A549 (cell line): ENCODE measurements at regions not wholly inside any gene's neighbourhood (a gene's known extent, or its start where the extent isn't known, plus 50 kb on each side); places are given as distances from the start of the nearest gene placed in this dataset.

ENCODE experiments used
- CEBPB ChIP-seq, 2 experiments: fragments of >200 bp in 1 of 2; sonication (Bioruptor Twin) in 1 of 2; formaldehyde crosslinking in 1 of 2; IDR thresholded peaks; 2 replicates each; pipeline ENCODE4 v1.6.1; 2012 to 2016
- CHD2 ChIP-seq: fragments of 150-350 bp; IDR thresholded peaks from 2 replicates; pipeline ENCODE4 v1.6.1; 2014; ENCODE audit warnings: low read length; ENCODE audit not compliant: partially characterized antibody
- CTCF ChIP-seq: fragments of >200 bp; sonication (Bioruptor Twin); formaldehyde crosslinking; IDR thresholded peaks from 3 replicates; pipeline ENCODE4 v1.5.1; 2016
- JUNB ChIP-seq: fragments of >200 bp; sonication (Bioruptor Twin); formaldehyde crosslinking; IDR thresholded peaks from 2 replicates; pipeline ENCODE4 v1.6.1; 2016
- KDM1A ChIP-seq: fragments of 200-600 bp; sonication (generic); IDR thresholded peaks from 2 replicates; pipeline ENCODE4 v1.6.1; 2016; ENCODE audit warnings: low read depth, mild to moderate bottlenecking
- MAFK ChIP-seq: fragments of 450-650 bp; IDR thresholded peaks from 2 replicates; pipeline ENCODE4 v1.6.1; 2014; ENCODE audit not compliant: partially characterized antibody
- MAZ ChIP-seq: fragments of 150-350 bp; IDR thresholded peaks from 2 replicates; pipeline ENCODE4 v1.6.1; 2014; ENCODE audit warnings: antibody characterized with exemption, low read depth, low read length, borderline replicate concordance
- POLR2A ChIP-seq: IDR thresholded peaks from 2 replicates; pipeline ENCODE4 v1.6.1; 2012; ENCODE audit warnings: mild to moderate bottlenecking, low read length
- RAD21 ChIP-seq, 2 experiments: fragments of >200 bp in 1 of 2; sonication (Bioruptor Twin) in 1 of 2; formaldehyde crosslinking in 1 of 2; IDR thresholded peaks in 1 of 2; conservative IDR thresholded peaks in 1 of 2; 2 replicates in 1 of 2; 3 replicates in 1 of 2; pipeline ENCODE4 v1.6.1; 2012 to 2018; ENCODE audit warnings: inconsistent platforms in 1 of 2
- RARB ChIP-seq: fragments of 250-450 bp; sonication (Bioruptor Pico); IDR thresholded peaks from 2 replicates; pipeline ENCODE4 v1.8.0; 2021; ENCODE audit warnings: mild to moderate bottlenecking, moderate library complexity
- USF2 ChIP-seq: fragments of 450-650 bp; IDR thresholded peaks from 2 replicates; pipeline ENCODE4 v1.6.1; 2014; ENCODE audit warnings: antibody characterized with exemption
- TF ChIP-seq, protein P1 (sequence below): fragments of 200-600 bp; sonication (generic); IDR thresholded peaks from 2 replicates; pipeline ENCODE4 v1.6.1; 2016; ENCODE audit warnings: antibody characterized with exemption, mild to moderate bottlenecking, moderate library complexity

GRCh38 chr21:38927776-38928175 lies 122.0 kb downstream of the ETS2 start:
- TF ChIP-seq POLR2A = no peak
- TF ChIP-seq MAFK = no peak
- TF ChIP-seq KDM1A = no peak
- no peak for TF ChIP-seq CTCF
- TF ChIP-seq RARB (CRISPR knock-in tag) = no peak
- TF ChIP-seq RAD21 (conservative IDR thresholded peaks at IDR 0.05 in 1 of 2, IDR thresholded peaks at IDR 0.05 in 1 of 2) = no peak
- no peak for TF ChIP-seq CHD2
- TF ChIP-seq MAZ = no peak
- TF ChIP-seq JUNB = no peak
- TF ChIP-seq CEBPB (IDR thresholded peaks at IDR 0.05) = no peak
- TF ChIP-seq USF2 = no peak
- TF ChIP-seq, protein P1, sequence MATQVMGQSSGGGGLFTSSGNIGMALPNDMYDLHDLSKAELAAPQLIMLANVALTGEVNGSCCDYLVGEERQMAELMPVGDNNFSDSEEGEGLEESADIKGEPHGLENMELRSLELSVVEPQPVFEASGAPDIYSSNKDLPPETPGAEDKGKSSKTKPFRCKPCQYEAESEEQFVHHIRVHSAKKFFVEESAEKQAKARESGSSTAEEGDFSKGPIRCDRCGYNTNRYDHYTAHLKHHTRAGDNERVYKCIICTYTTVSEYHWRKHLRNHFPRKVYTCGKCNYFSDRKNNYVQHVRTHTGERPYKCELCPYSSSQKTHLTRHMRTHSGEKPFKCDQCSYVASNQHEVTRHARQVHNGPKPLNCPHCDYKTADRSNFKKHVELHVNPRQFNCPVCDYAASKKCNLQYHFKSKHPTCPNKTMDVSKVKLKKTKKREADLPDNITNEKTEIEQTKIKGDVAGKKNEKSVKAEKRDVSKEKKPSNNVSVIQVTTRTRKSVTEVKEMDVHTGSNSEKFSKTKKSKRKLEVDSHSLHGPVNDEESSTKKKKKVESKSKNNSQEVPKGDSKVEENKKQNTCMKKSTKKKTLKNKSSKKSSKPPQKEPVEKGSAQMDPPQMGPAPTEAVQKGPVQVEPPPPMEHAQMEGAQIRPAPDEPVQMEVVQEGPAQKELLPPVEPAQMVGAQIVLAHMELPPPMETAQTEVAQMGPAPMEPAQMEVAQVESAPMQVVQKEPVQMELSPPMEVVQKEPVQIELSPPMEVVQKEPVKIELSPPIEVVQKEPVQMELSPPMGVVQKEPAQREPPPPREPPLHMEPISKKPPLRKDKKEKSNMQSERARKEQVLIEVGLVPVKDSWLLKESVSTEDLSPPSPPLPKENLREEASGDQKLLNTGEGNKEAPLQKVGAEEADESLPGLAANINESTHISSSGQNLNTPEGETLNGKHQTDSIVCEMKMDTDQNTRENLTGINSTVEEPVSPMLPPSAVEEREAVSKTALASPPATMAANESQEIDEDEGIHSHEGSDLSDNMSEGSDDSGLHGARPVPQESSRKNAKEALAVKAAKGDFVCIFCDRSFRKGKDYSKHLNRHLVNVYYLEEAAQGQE = no peak
